Lower leg skin (tissue), 3 donors: ENCODE measurements at regions not wholly inside any gene's neighbourhood (a gene's known extent, or its start where the extent isn't known, plus 50 kb on each side); places are given as distances from the start of the nearest gene placed in this dataset.

ENCODE experiments used
- POLR2A ChIP-seq, 2 donors: fragments of 450-650 bp; IDR thresholded peaks; one replicate each; pipeline ENCODE4 v1.6.1; 2016 to 2017; ENCODE audit warnings: antibody characterized with exemption in 2 of 2, mild to moderate bottlenecking in 1 of 2, moderate library complexity in 1 of 2
- TF ChIP-seq, protein P1 (sequence below), 3 donors: fragments of 450-650 bp; IDR thresholded peaks; one replicate each; pipeline ENCODE4 v1.5.1; 2016; ENCODE audit warnings: antibody characterized with exemption in 3 of 3, mild to moderate bottlenecking in 3 of 3, moderate library complexity in 2 of 3

DNA sequence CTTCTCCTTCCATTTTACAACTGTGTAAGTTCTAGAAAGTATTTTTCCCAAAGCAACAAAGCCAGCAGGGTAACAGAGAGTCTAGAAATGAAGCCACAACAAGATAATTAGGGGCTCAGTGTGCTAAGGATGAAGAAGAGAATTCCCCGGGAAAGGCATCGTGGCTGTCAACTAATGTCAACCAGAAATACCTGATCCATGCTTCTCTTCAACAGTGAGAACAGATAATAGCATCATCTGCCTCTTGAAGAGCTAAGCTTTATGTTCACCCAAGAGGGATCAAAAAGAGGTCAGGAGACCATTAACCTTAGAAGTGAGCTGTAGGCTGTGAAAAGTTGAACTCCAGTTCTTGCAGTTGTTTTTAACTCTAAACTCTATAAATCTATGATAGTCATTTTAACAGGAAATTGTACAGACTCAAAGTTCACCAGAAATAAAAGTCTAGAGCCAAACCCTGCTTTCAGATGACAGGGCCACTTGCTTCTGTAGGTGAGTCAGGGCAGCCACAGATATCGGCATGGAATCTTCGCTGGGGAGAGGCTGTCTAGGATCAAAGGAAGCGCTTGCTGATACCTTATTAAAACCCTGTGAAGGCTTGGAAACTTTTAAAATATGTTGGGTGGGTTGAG lies 540.7 kb upstream of the ID2 start:
- no peak for TF ChIP-seq POLR2A (IDR thresholded peaks at IDR 0.05)
- TF ChIP-seq, protein P1, sequence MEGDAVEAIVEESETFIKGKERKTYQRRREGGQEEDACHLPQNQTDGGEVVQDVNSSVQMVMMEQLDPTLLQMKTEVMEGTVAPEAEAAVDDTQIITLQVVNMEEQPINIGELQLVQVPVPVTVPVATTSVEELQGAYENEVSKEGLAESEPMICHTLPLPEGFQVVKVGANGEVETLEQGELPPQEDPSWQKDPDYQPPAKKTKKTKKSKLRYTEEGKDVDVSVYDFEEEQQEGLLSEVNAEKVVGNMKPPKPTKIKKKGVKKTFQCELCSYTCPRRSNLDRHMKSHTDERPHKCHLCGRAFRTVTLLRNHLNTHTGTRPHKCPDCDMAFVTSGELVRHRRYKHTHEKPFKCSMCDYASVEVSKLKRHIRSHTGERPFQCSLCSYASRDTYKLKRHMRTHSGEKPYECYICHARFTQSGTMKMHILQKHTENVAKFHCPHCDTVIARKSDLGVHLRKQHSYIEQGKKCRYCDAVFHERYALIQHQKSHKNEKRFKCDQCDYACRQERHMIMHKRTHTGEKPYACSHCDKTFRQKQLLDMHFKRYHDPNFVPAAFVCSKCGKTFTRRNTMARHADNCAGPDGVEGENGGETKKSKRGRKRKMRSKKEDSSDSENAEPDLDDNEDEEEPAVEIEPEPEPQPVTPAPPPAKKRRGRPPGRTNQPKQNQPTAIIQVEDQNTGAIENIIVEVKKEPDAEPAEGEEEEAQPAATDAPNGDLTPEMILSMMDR (IDR thresholded peaks at IDR 0.05), result no peak
